Brain microvascular endothelial cell (primary cell): ENCODE measurements at regions not wholly inside any gene's neighbourhood (a gene's known extent, or its start where the extent isn't known, plus 50 kb on each side); places are given as distances from the start of the nearest gene placed in this dataset.
A peak's percentile ranks its signal among the peaks of the same experiment; 100 is the strongest.

Experiments
- DNase-seq: peaks from one replicate; pipeline ENCODE4 v3.0.0-alpha.2; 2020
- H3K27ac ChIP-seq: fragments of 250-450 bp; sonication (Bioruptor Pico); 2 replicates; pipeline ENCODE4 v1.5.1; 2020; ENCODE audit warnings: mild to moderate bottlenecking, moderate library complexity
- H3K27me3 ChIP-seq: fragments of 250-450 bp; sonication (Bioruptor Pico); replicated peaks from 2 replicates; pipeline ENCODE4 v1.5.1; 2020; ENCODE audit warnings: mild to moderate bottlenecking
- H3K36me3 ChIP-seq: fragments of 250-450 bp; sonication (Bioruptor Pico); replicated peaks from 2 replicates; pipeline ENCODE4 v1.5.1; 2020; ENCODE audit warnings: mild to moderate bottlenecking
- H3K4me3 ChIP-seq: 2 replicates; pipeline ENCODE4 v1.5.1; 2011; ENCODE audit warnings: low read depth, mild to moderate bottlenecking, control low read depth, low read length, moderate library complexity
- in situ Hi-C: cut with HindIII; loops from 2 replicates; pipeline ENCODE4 v1.10.0; 2017; ENCODE audit warnings: low sequenced_read_pairs, low pct_ligation_motif_present
- TF ChIP-seq, protein P1 (sequence below): IDR thresholded peaks from 2 replicates; pipeline ENCODE4 v1.5.1; 2011; ENCODE audit warnings: low read depth, mild to moderate bottlenecking, moderate library complexity, low read length, control low read depth, inconsistent platforms; ENCODE audit errors: missing control alignments

DNA sequence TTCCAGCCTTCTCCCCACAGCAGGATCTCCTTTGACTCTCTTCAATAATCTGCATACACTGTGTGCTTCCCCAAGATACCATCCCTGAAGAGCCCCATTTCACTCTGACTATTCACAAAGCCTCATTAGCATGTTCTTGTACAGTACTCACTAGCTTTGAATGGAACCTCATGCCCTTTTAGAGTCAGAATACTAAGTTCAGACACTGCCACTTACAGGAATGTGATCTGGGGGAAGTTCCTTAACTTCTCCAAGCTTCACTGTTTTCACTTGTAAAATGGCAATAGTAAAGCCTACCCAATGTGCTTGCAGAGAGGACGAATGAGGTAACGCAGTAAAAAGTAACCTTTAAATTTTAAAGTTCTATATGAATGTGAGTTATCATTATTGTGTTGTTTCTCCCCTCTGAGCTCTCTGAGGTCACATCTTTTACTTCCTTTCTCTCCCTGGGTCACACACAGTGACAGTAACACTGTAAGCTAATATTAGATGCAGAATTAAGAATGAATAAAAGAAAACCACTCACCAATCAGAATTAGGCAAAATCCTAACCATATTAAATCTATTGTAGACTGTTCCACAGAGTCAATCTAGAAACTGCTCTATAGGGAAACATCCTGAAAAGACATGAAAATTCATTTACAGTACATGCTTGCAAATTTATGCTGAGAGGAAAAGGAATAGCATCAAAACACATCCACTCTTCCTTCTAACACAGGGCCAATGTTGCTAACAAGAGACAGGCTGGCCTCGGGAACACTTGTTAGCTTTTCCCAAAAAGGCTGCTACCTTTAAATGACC is 64.2 kb upstream of the IL6 start:
- peak overlapping the region; percentile 96 for H3K27ac ChIP-seq
- in situ Hi-C loops, result no loop called here
- TF ChIP-seq, protein P1, sequence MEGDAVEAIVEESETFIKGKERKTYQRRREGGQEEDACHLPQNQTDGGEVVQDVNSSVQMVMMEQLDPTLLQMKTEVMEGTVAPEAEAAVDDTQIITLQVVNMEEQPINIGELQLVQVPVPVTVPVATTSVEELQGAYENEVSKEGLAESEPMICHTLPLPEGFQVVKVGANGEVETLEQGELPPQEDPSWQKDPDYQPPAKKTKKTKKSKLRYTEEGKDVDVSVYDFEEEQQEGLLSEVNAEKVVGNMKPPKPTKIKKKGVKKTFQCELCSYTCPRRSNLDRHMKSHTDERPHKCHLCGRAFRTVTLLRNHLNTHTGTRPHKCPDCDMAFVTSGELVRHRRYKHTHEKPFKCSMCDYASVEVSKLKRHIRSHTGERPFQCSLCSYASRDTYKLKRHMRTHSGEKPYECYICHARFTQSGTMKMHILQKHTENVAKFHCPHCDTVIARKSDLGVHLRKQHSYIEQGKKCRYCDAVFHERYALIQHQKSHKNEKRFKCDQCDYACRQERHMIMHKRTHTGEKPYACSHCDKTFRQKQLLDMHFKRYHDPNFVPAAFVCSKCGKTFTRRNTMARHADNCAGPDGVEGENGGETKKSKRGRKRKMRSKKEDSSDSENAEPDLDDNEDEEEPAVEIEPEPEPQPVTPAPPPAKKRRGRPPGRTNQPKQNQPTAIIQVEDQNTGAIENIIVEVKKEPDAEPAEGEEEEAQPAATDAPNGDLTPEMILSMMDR, result no peak
- H3K4me3 ChIP-seq, result no peak overlapping the region
- no peaks in the 10 kb centered on the region for H3K27me3 ChIP-seq
- H3K36me3 ChIP-seq, result no peaks in the 10 kb centered on the region
- DNase-seq, result no peak

DNA sequence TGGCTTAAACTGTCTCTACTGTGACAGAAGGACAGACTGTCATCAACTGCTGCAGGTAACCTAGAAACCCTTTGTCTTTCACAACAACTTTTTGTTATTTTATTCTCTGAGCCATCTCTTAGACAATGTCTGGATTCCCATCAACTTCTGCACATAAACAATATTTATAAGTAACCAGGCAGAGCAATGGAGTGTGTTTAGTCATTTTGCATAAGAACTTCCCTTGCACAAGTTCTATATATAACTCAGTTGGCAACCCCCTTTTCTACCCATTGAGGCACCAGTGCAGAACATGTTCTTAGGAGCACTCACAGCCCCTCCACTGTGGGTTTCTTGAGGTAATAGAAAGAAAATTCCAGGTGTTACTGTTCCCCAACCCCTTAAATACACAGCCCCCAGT is 65.0 kb upstream of the IL6 start:
- Histone ChIP-seq H3K27ac (peak overlapping the region; percentile 96), H3K4me3 (no peak overlapping the region), H3K36me3 (no peaks in the 10 kb centered on the region), H3K27me3 (no peaks in the 10 kb centered on the region)
- TF ChIP-seq, protein P1, result no peak
- in situ Hi-C loops, result no loop called here
- DNase-seq, result no peak

DNA sequence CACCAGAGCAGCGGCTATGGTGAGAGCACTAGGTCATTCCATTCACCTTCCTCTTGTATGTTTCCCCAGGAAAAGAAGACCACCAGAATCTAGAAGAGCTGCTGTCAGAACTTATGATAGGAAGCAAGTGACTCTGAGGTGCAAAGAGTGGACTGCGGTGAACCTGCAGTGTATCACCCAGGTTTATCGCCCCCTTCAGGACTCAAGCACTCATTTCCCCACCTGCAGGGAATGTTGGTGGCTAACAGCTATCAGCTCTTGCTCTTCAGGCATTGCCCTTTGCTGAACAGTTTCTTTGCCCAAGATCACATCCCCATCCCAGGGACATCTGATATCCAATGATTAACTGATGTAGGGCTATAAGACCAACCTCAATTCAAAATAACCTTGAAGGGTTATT is 66.3 kb upstream of the IL6 start:
- no peak for DNase-seq
- no peak overlapping the region for H3K4me3 ChIP-seq
- TF ChIP-seq, protein P1, result peak; percentile 44
- H3K27me3 ChIP-seq, result no peaks in the 10 kb centered on the region
- in situ Hi-C loops, result no loop called here
- H3K36me3 ChIP-seq, result no peaks in the 10 kb centered on the region
- H3K27ac ChIP-seq, result no peak overlapping the region

DNA sequence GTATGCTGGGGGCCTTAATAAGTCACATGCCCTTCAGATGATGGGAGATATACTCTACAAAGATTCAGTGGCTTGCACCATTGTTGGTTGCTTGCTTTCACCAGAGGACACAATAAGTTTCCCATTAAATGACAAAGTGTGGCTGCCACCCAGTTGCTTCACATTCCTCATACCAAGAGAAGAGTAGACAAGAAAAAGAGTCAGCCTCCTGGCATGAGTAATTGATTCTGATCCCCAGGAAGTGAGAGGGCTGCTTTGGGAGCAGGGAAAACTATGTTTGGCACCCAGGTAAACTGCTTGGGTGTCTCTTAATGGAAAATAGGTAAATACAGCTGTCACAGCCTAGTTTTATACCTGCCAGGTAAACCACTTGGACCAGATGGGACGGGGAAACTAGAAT is 66.7 kb upstream of the IL6 start:
- in situ Hi-C loops, result no loop called here
- no peaks in the 10 kb centered on the region for H3K36me3 ChIP-seq
- no peak overlapping the region for H3K4me3 ChIP-seq
- TF ChIP-seq, protein P1, result no peak
- no peak for DNase-seq
- H3K27me3 ChIP-seq, result no peaks in the 10 kb centered on the region
- no peak overlapping the region for H3K27ac ChIP-seq

DNA sequence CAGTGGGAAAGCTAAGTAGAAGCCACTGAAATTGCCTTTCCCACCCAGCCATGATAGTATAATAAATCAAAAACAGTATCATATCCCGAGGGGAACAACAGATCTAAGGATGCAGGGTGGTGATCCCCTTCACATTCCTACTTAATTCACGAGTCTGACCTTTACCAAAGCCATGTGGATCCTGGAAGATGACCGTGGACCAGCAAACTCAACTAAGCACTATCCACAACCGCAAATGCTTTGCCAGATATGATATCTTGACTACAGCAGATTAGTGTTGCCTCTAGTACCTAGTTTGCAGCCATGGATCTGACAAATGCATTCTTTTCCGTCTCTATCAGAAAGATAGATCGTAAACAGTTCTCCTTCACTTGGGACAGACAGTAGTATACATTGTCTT is 67.3 kb upstream of the IL6 start:
- no peak for DNase-seq
- in situ Hi-C loops, result no loop called here
- Histone ChIP-seq H3K4me3 (no peak overlapping the region), H3K27ac (no peak overlapping the region), H3K27me3 (no peaks in the 10 kb centered on the region), H3K36me3 (no peaks in the 10 kb centered on the region)
- TF ChIP-seq, protein P1, result no peak

DNA sequence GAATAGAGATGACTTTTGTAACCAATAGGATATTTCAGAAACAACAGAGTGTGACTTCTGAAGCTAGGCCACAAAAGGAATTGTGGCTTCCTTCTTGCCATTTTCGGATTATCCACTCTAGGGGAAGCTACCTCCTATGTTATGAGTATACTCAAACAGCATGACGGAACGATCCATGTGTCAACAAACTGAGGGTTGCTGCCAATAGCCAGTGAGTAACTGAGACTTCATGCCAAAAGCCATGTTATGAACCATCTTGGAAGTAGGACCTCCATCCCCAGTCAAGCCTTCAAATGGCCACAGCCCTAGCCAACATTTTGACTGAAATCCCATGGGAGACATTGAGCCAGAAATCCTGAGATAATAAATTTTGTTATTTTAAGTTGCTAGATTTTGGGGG is 69.0 kb upstream of the IL6 start:
- Histone ChIP-seq H3K27ac (no peak overlapping the region), H3K27me3 (no peaks in the 10 kb centered on the region), H3K4me3 (no peak overlapping the region), H3K36me3 (no peaks in the 10 kb centered on the region)
- in situ Hi-C loops, result no loop called here
- no peak for DNase-seq
- TF ChIP-seq, protein P1, result no peak
